ENCODE measurements at regions not wholly inside any gene's neighbourhood (a gene's known extent, or its start where the extent isn't known, plus 50 kb on each side); places are given as distances from the start of the nearest gene placed in this dataset.

GRCh38 chr5:136526021-136526420 is 160.7 kb upstream of the TRPC7 start:
- Histone ChIP-seq H3K9ac (ENCODE audit: low read depth, low read length) (no peak overlapping the region), H3K27ac (ENCODE audit: low read length) (no peak overlapping the region), H3K27me3 (ENCODE audit: insufficient read depth, low read length, poor library complexity) (no peaks in the 10 kb centered on the region), H4K20me1 (ENCODE audit: insufficient read depth, low read length) (no peaks in the 10 kb centered on the region), H3K4me3 (ENCODE audit: low read depth in 1 of 2, low read length in 2 of 2) (no peak overlapping the region), H3K9me3 (ENCODE audit: insufficient read depth, low read length, severe bottlenecking) (no peaks in the 10 kb centered on the region), H3K4me2 (ENCODE audit: insufficient read depth, low read length) (no peak overlapping the region), H3K36me3 (ENCODE audit: insufficient read depth, low read length) (no peaks in the 10 kb centered on the region), H2AFZ (ENCODE audit: low read depth, low read length) (no peak overlapping the region), H3K4me1 (ENCODE audit: insufficient read depth, low read length) (no peaks in the 10 kb centered on the region), H3K79me2 (ENCODE audit: insufficient read depth, low read length) (no peaks in the 10 kb centered on the region)
- no peak for ATAC-seq (ENCODE audit: insufficient read depth, low read depth)
- no peak for TF ChIP-seq EZH2 (IDR thresholded peaks at IDR 0.05; ENCODE audit: borderline replicate concordance, low read depth, low read length, severe bottlenecking)
- TF ChIP-seq CTCF (IDR thresholded peaks at IDR 0.05; ENCODE audit: borderline replicate concordance, extremely low read depth, low read length, poor library complexity, severe bottlenecking) = no peak
- no peak for DNase-seq

DNA sequence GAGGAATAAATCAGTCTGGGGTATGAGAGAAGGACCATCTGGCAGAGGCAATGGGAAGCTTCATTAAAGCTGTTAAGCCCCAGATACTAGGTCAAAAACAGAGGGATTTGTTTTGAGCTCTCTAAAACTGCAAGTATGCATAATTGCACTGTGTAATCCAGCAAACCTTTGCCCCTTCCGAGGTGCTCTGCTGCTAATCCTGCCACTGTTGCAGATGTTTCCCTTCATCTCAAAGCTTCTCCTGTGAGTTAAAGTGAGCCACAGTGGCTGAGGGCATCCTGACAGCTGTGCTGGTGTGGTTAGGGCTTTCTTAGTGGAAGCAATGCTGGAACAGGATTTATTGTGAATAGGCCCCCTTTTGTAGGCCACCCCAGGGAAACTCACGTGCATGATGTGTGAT is 160.3 kb upstream of the TRPC7 start:
- no peak overlapping the region for H3K4me2 ChIP-seq (ENCODE audit: insufficient read depth, low read length)
- no peaks in the 10 kb centered on the region for H3K27me3 ChIP-seq (ENCODE audit: insufficient read depth, low read length, poor library complexity)
- H3K4me1 ChIP-seq (ENCODE audit: insufficient read depth, low read length) = no peaks in the 10 kb centered on the region
- H3K79me2 ChIP-seq (ENCODE audit: insufficient read depth, low read length) = no peaks in the 10 kb centered on the region
- no peak overlapping the region for H3K9ac ChIP-seq (ENCODE audit: low read depth, low read length)
- no peaks in the 10 kb centered on the region for H3K9me3 ChIP-seq (ENCODE audit: insufficient read depth, low read length, severe bottlenecking)
- H3K36me3 ChIP-seq (ENCODE audit: insufficient read depth, low read length) = no peaks in the 10 kb centered on the region
- no peak for ATAC-seq (ENCODE audit: insufficient read depth, low read depth)
- H2AFZ ChIP-seq (ENCODE audit: low read depth, low read length) = no peak overlapping the region
- no peak for DNase-seq
- H3K27ac ChIP-seq (ENCODE audit: low read length) = no peak overlapping the region
- no peaks in the 10 kb centered on the region for H4K20me1 ChIP-seq (ENCODE audit: insufficient read depth, low read length)
- no peak for TF ChIP-seq EZH2 (IDR thresholded peaks at IDR 0.05; ENCODE audit: borderline replicate concordance, low read depth, low read length, severe bottlenecking)
- no peak for TF ChIP-seq CTCF (IDR thresholded peaks at IDR 0.05; ENCODE audit: borderline replicate concordance, extremely low read depth, low read length, poor library complexity, severe bottlenecking)
- H3K4me3 ChIP-seq (ENCODE audit: low read depth in 1 of 2, low read length in 2 of 2) = no peak overlapping the region

DNA sequence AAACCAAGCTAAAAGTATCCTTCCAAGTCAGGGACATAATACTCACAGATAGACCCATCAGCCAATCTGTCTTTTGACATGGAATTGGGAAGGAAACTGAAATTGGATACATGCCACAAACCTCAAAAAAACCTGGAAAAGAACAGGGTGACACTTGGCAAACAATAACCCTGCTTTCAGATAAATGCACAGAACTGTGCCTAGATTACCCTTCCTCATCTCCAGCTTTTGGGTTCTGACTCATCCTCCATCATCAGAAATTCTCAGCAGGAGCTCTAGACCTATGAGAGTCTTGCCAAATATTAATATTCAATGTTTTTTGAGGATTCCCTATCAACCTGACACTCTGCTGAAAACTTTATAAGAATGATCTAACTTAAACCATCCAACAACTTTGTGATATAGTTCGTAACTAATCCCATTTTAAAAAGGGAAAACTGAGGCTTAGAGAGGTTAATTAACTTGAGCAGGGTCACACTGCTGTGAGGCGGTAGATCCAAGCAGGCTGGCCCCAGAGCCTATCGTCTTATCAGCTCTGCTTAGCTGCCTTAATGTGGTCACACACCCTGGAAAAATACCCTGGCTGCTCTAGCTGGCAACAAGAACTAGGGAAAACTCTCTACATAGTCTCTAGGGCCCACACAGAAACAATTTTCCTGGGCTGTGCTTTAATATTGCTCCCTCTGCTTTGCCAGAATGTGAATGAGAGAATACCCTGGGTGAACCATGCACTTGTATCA is 157.0 kb upstream of the TRPC7 start:
- TF ChIP-seq EZH2 (IDR thresholded peaks at IDR 0.05; ENCODE audit: borderline replicate concordance, low read depth, low read length, severe bottlenecking) = no peak
- Histone ChIP-seq H3K27me3 (ENCODE audit: insufficient read depth, low read length, poor library complexity) (no peaks in the 10 kb centered on the region), H2AFZ (ENCODE audit: low read depth, low read length) (no peak overlapping the region), H3K4me2 (ENCODE audit: insufficient read depth, low read length) (no peak overlapping the region), H3K27ac (ENCODE audit: low read length) (no peak overlapping the region), H3K9me3 (ENCODE audit: insufficient read depth, low read length, severe bottlenecking) (no peaks in the 10 kb centered on the region), H3K36me3 (ENCODE audit: insufficient read depth, low read length) (no peaks in the 10 kb centered on the region), H3K4me3 (ENCODE audit: low read depth in 1 of 2, low read length in 2 of 2) (no peak overlapping the region), H4K20me1 (ENCODE audit: insufficient read depth, low read length) (no peaks in the 10 kb centered on the region), H3K9ac (ENCODE audit: low read depth, low read length) (no peak overlapping the region), H3K4me1 (ENCODE audit: insufficient read depth, low read length) (no peaks in the 10 kb centered on the region), H3K79me2 (ENCODE audit: insufficient read depth, low read length) (no peaks in the 10 kb centered on the region)
- DNase-seq = no peak
- no peak for ATAC-seq (ENCODE audit: insufficient read depth, low read depth)

- no peak for DNase-seq
- no peak overlapping the region for H3K27ac ChIP-seq (ENCODE audit: low read length)
- no peak overlapping the region for H3K9ac ChIP-seq (ENCODE audit: low read depth, low read length)
- no peaks in the 10 kb centered on the region for H3K36me3 ChIP-seq (ENCODE audit: insufficient read depth, low read length)
- no peak for TF ChIP-seq EZH2 (IDR thresholded peaks at IDR 0.05; ENCODE audit: borderline replicate concordance, low read depth, low read length, severe bottlenecking)
- TF ChIP-seq CTCF (IDR thresholded peaks at IDR 0.05; ENCODE audit: borderline replicate concordance, extremely low read depth, low read length, poor library complexity, severe bottlenecking) = no peak
- no peaks in the 10 kb centered on the region for H3K9me3 ChIP-seq (ENCODE audit: insufficient read depth, low read length, severe bottlenecking)
- no peak overlapping the region for H2AFZ ChIP-seq (ENCODE audit: low read depth, low read length)
- no peaks in the 10 kb centered on the region for H4K20me1 ChIP-seq (ENCODE audit: insufficient read depth, low read length)
- H3K79me2 ChIP-seq (ENCODE audit: insufficient read depth, low read length) = no peaks in the 10 kb centered on the region
- no peak overlapping the region for H3K4me3 ChIP-seq (ENCODE audit: low read depth in 1 of 2, low read length in 2 of 2)
- H3K27me3 ChIP-seq (ENCODE audit: insufficient read depth, low read length, poor library complexity) = peaks cover 3% of the 10 kb centered on the region
- H3K4me2 ChIP-seq (ENCODE audit: insufficient read depth, low read length) = no peak overlapping the region
- no peak for ATAC-seq (ENCODE audit: insufficient read depth, low read depth)
- no peaks in the 10 kb centered on the region for H3K4me1 ChIP-seq (ENCODE audit: insufficient read depth, low read length)
These were observed 156.4 kb upstream of the TRPC7 start for GRCh38 chr5:136521696-136522095.

All from DND-41 (cell line).